Mesendoderm (in vitro differentiated cells): ENCODE measurements at regions not wholly inside any gene's neighbourhood (a gene's known extent, or its start where the extent isn't known, plus 50 kb on each side); places are given as distances from the start of the nearest gene placed in this dataset.

ENCODE experiments used
- DNase-seq: peaks from one replicate; pipeline ENCODE4 v3.0.0; 2013
- H2AK5ac ChIP-seq: 2 replicates; pipeline ENCODE4 v1.6.1; 2013; ENCODE audit warnings: low read length, inconsistent platforms
- H2BK120ac ChIP-seq: 2 replicates; pipeline ENCODE4 v1.6.1; 2013; ENCODE audit warnings: low read depth, mild to moderate bottlenecking, low read length, moderate library complexity, mixed read lengths
- H2BK15ac ChIP-seq: replicated peaks from 2 replicates; pipeline ENCODE4 v1.6.1; 2013; ENCODE audit warnings: low read depth, mild to moderate bottlenecking, moderate library complexity
- H2BK5ac ChIP-seq: 2 replicates; pipeline ENCODE4 v1.6.1; 2013; ENCODE audit warnings: low read length, inconsistent platforms
- H3K18ac ChIP-seq: 2 replicates; pipeline ENCODE4 v1.6.1; 2013; ENCODE audit warnings: mild to moderate bottlenecking, low read length, mixed read lengths
- H3K23ac ChIP-seq: one replicate; pipeline ENCODE4 v1.6.1; 2013; ENCODE audit warnings: low read length
- H3K27ac ChIP-seq: 2 replicates; pipeline ENCODE4 v1.5.1; 2013; ENCODE audit warnings: low read depth, mild to moderate bottlenecking, inconsistent platforms, low read length, moderate library complexity
- H3K27me3 ChIP-seq: 2 replicates; pipeline ENCODE4 v1.6.1; 2013; ENCODE audit warnings: low read length, control low read depth, mild to moderate bottlenecking, inconsistent platforms; ENCODE audit not compliant: insufficient read depth, poor library complexity
- H3K36me3 ChIP-seq: 2 replicates; pipeline ENCODE4 v1.6.1; 2013; ENCODE audit warnings: low read length, inconsistent platforms; ENCODE audit not compliant: control insufficient read depth, insufficient read depth
- H3K4ac ChIP-seq: one replicate; pipeline ENCODE4 v1.6.1; 2013; ENCODE audit warnings: low read depth, mild to moderate bottlenecking, low read length, moderate library complexity
- H3K4me1 ChIP-seq: 2 replicates; pipeline ENCODE4 v1.6.1; 2013; ENCODE audit warnings: low read depth, low read length, inconsistent platforms; ENCODE audit not compliant: control insufficient read depth
- H3K4me2 ChIP-seq: 2 replicates; pipeline ENCODE4 v1.6.1; 2013; ENCODE audit warnings: low read length
- H3K4me3 ChIP-seq: 2 replicates; pipeline ENCODE4 v1.5.1; 2013; ENCODE audit warnings: mild to moderate bottlenecking, low read length
- H3K56ac ChIP-seq: one replicate; pipeline ENCODE4 v1.6.1; 2013; ENCODE audit warnings: low read length
- H3K79me1 ChIP-seq: 2 replicates; pipeline ENCODE4 v1.6.1; 2013; ENCODE audit warnings: low read length, inconsistent platforms
- H3K79me2 ChIP-seq: 2 replicates; pipeline ENCODE4 v1.6.1; 2013; ENCODE audit warnings: mild to moderate bottlenecking, low read length; ENCODE audit not compliant: control insufficient read depth, insufficient read depth
- H3K9ac ChIP-seq: 2 replicates; pipeline ENCODE4 v1.6.1; 2013; ENCODE audit warnings: low read length, inconsistent platforms
- H4K5ac ChIP-seq: one replicate; pipeline ENCODE4 v1.6.1; 2013; ENCODE audit warnings: low read length
- H4K8ac ChIP-seq: one replicate; pipeline ENCODE4 v1.6.1; 2013; ENCODE audit warnings: low read depth, mild to moderate bottlenecking, control low read depth, low read length, moderate library complexity
- WGBS: extraction: QIAGEN DNeasy Blood & Tissue Kit; methylation state at CpG from one replicate; pipeline ENCODE4 v1.1.7; 2013; ENCODE audit warnings: low lambda C conversion rate, missing lambda C conversion rate; ENCODE audit not compliant: insufficient coverage; ENCODE audit errors: extremely low coverage; 5-methylcytosine and 5-hydroxymethylcytosine counted together

DNA sequence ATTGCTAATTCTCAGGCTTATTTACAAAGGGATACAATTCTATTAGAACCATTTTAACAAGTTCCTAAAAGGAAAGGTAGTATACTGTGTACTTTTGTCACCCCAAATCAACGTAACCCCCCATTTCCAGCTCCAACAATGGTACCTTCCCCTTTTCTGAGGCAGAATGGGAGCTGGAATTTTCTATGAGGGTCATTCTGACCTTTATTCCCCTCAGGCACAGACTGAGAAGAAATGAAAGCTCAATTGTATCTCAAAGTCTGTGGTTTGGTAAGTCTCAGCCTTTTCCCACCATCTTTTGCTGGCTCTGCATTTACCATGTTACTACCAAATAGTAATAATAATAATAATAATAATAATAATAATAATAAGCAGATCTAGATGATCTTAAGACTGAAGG is 571.0 kb downstream of the RNF144B start:
- no peak overlapping the region for H3K23ac ChIP-seq
- no peak overlapping the region for H3K56ac ChIP-seq
- H3K4ac ChIP-seq: no peak overlapping the region
- no peak overlapping the region for H3K18ac ChIP-seq
- H2BK15ac ChIP-seq: no peak overlapping the region
- no peak overlapping the region for H2BK5ac ChIP-seq
- H3K4me3 ChIP-seq: no peak overlapping the region
- no peaks in the 10 kb centered on the region for H3K79me2 ChIP-seq
- H2BK120ac ChIP-seq: no peak overlapping the region
- no peak overlapping the region for H3K4me2 ChIP-seq
- H4K5ac ChIP-seq: no peak overlapping the region
- no peak for DNase-seq
- H3K36me3 ChIP-seq: no peaks in the 10 kb centered on the region
- no CpG with 5 or more reads among the region's 1 CpG for WGBS
- no peaks in the 10 kb centered on the region for H3K27me3 ChIP-seq
- no peak overlapping the region for H4K8ac ChIP-seq
- H3K27ac ChIP-seq: no peak overlapping the region
- H3K4me1 ChIP-seq: no peaks in the 10 kb centered on the region
- no peaks in the 10 kb centered on the region for H3K79me1 ChIP-seq
- no peak overlapping the region for H2AK5ac ChIP-seq
- no peak overlapping the region for H3K9ac ChIP-seq

- Histone ChIP-seq H2BK120ac (no peak overlapping the region), H3K56ac (no peak overlapping the region), H2BK15ac (no peak overlapping the region), H3K23ac (no peak overlapping the region), H3K79me2 (no peaks in the 10 kb centered on the region), H3K79me1 (no peaks in the 10 kb centered on the region), H3K27me3 (no peaks in the 10 kb centered on the region), H3K36me3 (no peaks in the 10 kb centered on the region), H2AK5ac (no peak overlapping the region), H3K4me2 (no peak overlapping the region), H3K4me3 (no peak overlapping the region), H4K8ac (no peak overlapping the region), H4K5ac (no peak overlapping the region), H3K18ac (no peak overlapping the region), H3K9ac (no peak overlapping the region), H3K27ac (no peak overlapping the region), H3K4ac (no peak overlapping the region), H2BK5ac (no peak overlapping the region), H3K4me1 (no peaks in the 10 kb centered on the region)
- WGBS: no CpG with 5 or more reads among the region's 2 CpGs
- peak; percentile 8 for DNase-seq
Measured at GRCh38 chr6:18961566-18961965, 574.4 kb downstream of the RNF144B start.

DNA sequence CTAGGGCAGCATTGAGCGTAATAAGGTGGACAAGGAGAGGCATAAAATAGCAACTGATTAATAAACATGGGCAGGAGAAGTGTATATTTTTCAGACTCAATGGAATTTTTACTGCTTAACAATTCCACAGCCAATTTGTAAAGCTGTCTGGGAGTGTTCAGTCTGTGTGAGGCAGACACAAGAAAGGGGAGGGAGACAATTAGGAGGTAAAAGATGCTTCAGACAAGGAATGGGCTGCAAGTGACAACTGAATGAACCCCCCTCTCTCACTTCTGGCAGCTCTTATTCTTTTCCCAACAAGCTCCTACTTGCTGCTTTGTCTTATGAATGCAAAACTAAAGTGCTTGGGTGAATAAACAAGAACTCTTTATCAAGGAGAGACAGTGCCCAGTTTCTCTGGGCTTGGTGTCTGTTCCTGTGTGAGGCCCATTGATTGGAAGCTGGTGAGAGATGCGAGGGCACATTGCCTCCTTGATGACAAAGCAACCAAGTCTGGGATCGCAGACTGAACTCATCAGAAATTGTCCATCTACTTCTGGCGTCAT is 575.3 kb downstream of the RNF144B start:
- Histone ChIP-seq H2BK5ac (no peak overlapping the region), H2BK120ac (no peak overlapping the region), H2BK15ac (no peak overlapping the region), H3K4ac (no peak overlapping the region), H3K27ac (no peak overlapping the region), H3K9ac (no peak overlapping the region), H3K79me2 (no peaks in the 10 kb centered on the region), H4K8ac (no peak overlapping the region), H2AK5ac (no peak overlapping the region), H4K5ac (no peak overlapping the region), H3K18ac (no peak overlapping the region), H3K4me2 (no peak overlapping the region), H3K56ac (no peak overlapping the region), H3K79me1 (no peaks in the 10 kb centered on the region), H3K36me3 (no peaks in the 10 kb centered on the region), H3K27me3 (no peaks in the 10 kb centered on the region), H3K4me3 (no peak overlapping the region), H3K4me1 (no peaks in the 10 kb centered on the region), H3K23ac (no peak overlapping the region)
- no CpG with 5 or more reads among the region's 4 CpGs for WGBS
- DNase-seq: no peak

DNA sequence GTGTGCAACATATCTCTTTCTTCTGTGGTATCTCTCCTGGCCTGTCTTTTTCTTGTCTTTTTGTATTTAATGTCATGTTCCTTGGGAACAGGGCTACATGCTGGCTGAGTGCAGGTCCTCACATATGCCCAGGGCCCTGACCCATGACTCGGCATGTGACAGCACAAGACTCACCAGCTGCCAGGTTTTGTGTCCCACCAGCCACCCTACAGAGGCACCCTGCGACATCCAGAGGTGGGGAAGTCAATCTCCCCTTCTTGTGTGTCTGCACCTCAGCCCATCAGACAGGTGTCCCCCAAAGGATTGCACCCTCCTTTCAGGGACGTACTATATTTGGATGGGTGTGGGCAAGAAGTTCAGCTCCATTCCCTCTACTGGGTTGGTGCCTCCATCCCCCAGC is 576.3 kb downstream of the RNF144B start:
- Histone ChIP-seq H3K27me3 (no peaks in the 10 kb centered on the region), H3K36me3 (no peaks in the 10 kb centered on the region), H3K4me1 (no peaks in the 10 kb centered on the region), H4K5ac (no peak overlapping the region), H2BK15ac (no peak overlapping the region), H3K23ac (no peak overlapping the region), H2AK5ac (no peak overlapping the region), H3K56ac (no peak overlapping the region), H3K27ac (no peak overlapping the region), H3K79me2 (no peaks in the 10 kb centered on the region), H3K4ac (no peak overlapping the region), H2BK5ac (no peak overlapping the region), H3K4me3 (no peak overlapping the region), H3K9ac (no peak overlapping the region), H3K79me1 (no peaks in the 10 kb centered on the region), H3K4me2 (no peak overlapping the region), H2BK120ac (no peak overlapping the region), H4K8ac (no peak overlapping the region), H3K18ac (no peak overlapping the region)
- no CpG with 5 or more reads among the region's 3 CpGs for WGBS
- DNase-seq: no peak

- Histone ChIP-seq H3K9ac (no peak overlapping the region), H2BK15ac (no peak overlapping the region), H2AK5ac (no peak overlapping the region), H3K4ac (no peak overlapping the region), H2BK5ac (no peak overlapping the region), H3K18ac (no peak overlapping the region), H3K4me3 (no peak overlapping the region), H3K36me3 (no peaks in the 10 kb centered on the region), H4K8ac (no peak overlapping the region), H3K4me1 (no peaks in the 10 kb centered on the region), H4K5ac (no peak overlapping the region), H3K4me2 (no peak overlapping the region), H3K27ac (no peak overlapping the region), H3K56ac (no peak overlapping the region), H3K79me1 (no peaks in the 10 kb centered on the region), H2BK120ac (no peak overlapping the region), H3K23ac (no peak overlapping the region), H3K79me2 (no peaks in the 10 kb centered on the region), H3K27me3 (no peaks in the 10 kb centered on the region)
- DNase-seq: no peak
- no CpG with 5 or more reads among the region's 3 CpGs for WGBS
Measured at GRCh38 chr6:18973251-18973650, 586.1 kb downstream of the RNF144B start.

DNA sequence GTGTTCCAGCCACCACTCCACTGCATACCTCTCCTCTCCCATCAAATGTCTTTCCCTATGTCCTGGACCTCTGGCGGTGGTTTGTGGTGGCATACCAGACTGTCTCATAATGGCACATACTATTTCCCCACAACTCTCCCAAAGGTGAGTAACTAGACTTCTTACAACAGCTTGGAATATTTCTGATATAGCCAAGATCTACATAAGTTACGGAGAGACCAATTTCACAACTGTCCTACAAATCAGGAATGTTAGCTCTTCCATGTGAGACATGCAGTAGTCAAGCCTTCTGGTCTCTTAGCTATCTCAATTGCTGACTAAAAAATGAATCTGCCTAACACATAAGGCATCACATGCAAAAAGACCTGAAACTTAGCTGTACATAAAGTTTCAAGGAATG is 588.9 kb downstream of the RNF144B start:
- Histone ChIP-seq H3K27ac (no peak overlapping the region), H3K18ac (no peak overlapping the region), H3K4me2 (no peak overlapping the region), H3K27me3 (no peaks in the 10 kb centered on the region), H2BK120ac (no peak overlapping the region), H3K23ac (no peak overlapping the region), H3K79me2 (no peaks in the 10 kb centered on the region), H2AK5ac (no peak overlapping the region), H3K36me3 (no peaks in the 10 kb centered on the region), H4K5ac (no peak overlapping the region), H3K4me1 (no peaks in the 10 kb centered on the region), H2BK5ac (no peak overlapping the region), H3K79me1 (no peaks in the 10 kb centered on the region), H3K56ac (no peak overlapping the region), H3K9ac (no peak overlapping the region), H4K8ac (no peak overlapping the region), H3K4me3 (no peak overlapping the region), H2BK15ac (no peak overlapping the region), H3K4ac (no peak overlapping the region)
- no CpG with 5 or more reads among the region's 2 CpGs for WGBS
- DNase-seq: no peak
